ENCODE measurements at regions not wholly inside any gene's neighbourhood (a gene's known extent, or its start where the extent isn't known, plus 50 kb on each side); places are given as distances from the start of the nearest gene placed in this dataset.

- no peak overlapping the region for H2BK12ac ChIP-seq (ENCODE audit: insufficient read length, low read depth, low read length)
- no peak overlapping the region for H4K91ac ChIP-seq (ENCODE audit: insufficient read length, low read depth, low read length)
- peaks cover 3% of the 10 kb centered on the region; the same call in 1 of the 2 replicates for H3K4me1 ChIP-seq (ENCODE audit: insufficient read depth, low read length)
- H4K8ac ChIP-seq (replicated peaks; ENCODE audit: insufficient read length, low read depth, low read length): no peak overlapping the region
- Mint-ChIP-seq H3K36me3 (ENCODE audit: insufficient read depth in 1 of 3, low read depth in 3 of 3) (peaks cover 7 to 10% (median 8%) of the 10 kb centered on the region in 3 experiments), H3K9me3 (peaks cover 11 to 14% of the 10 kb centered on the region in 2 experiments), H3K27ac (no peak overlapping the region), H3K4me3 (no peak overlapping the region), H3K27me3 (ENCODE audit: low read depth) (peaks cover 7% of the 10 kb centered on the region; the same call in 1 of the 2 replicates), H3K4me1 (peaks cover 15 to 17% of the 10 kb centered on the region in 2 experiments)
- DNase-seq: no peak
- H3K23me2 ChIP-seq (ENCODE audit: insufficient read length, low read depth, low read length, poor library complexity, severe bottlenecking): no peaks in the 10 kb centered on the region
- no peaks in the 10 kb centered on the region for H4K20me1 ChIP-seq (ENCODE audit: control insufficient read depth, insufficient read depth, insufficient read length)
- no peak overlapping the region for H2AK5ac ChIP-seq (ENCODE audit: insufficient read length, low read length)
- H3K14ac ChIP-seq (ENCODE audit: insufficient read depth, low read length): no peak overlapping the region; the same call in 1 of the 2 replicates
- H3K79me2 ChIP-seq (ENCODE audit: insufficient read depth, low read length): no peaks in the 10 kb centered on the region
- no peak overlapping the region for H3K9ac ChIP-seq (ENCODE audit: extremely low read depth, insufficient read length, low read length)
- WGBS (ENCODE audit: extremely low coverage, insufficient read length, low lambda C conversion rate): no CpG with 5 or more reads among the region's 6 CpGs
- H3K27me3 ChIP-seq (ENCODE audit: insufficient read depth, low read length): no peaks in the 10 kb centered on the region
- TF ChIP-seq, protein P1, sequence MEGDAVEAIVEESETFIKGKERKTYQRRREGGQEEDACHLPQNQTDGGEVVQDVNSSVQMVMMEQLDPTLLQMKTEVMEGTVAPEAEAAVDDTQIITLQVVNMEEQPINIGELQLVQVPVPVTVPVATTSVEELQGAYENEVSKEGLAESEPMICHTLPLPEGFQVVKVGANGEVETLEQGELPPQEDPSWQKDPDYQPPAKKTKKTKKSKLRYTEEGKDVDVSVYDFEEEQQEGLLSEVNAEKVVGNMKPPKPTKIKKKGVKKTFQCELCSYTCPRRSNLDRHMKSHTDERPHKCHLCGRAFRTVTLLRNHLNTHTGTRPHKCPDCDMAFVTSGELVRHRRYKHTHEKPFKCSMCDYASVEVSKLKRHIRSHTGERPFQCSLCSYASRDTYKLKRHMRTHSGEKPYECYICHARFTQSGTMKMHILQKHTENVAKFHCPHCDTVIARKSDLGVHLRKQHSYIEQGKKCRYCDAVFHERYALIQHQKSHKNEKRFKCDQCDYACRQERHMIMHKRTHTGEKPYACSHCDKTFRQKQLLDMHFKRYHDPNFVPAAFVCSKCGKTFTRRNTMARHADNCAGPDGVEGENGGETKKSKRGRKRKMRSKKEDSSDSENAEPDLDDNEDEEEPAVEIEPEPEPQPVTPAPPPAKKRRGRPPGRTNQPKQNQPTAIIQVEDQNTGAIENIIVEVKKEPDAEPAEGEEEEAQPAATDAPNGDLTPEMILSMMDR (conservative IDR thresholded peaks at IDR 0.05): no peak
- H3K4me2 ChIP-seq (ENCODE audit: insufficient read depth, insufficient read length, low read length): no peak overlapping the region
- no peak overlapping the region for H3K56ac ChIP-seq (ENCODE audit: insufficient read length, low read depth, low read length)
- H2BK20ac ChIP-seq (ENCODE audit: low read depth, low read length, poor library complexity, severe bottlenecking): no peak overlapping the region
- no peak overlapping the region for H2BK15ac ChIP-seq (ENCODE audit: low read depth, low read length)
- H3K27ac ChIP-seq (ENCODE audit: insufficient read length, low read depth, low read length): no peak overlapping the region
- H2AFZ ChIP-seq (ENCODE audit: low read length): no peak overlapping the region
- H3K9me3 ChIP-seq (ENCODE audit: control insufficient read depth, low read depth, low read length): peaks cover 9% of the 10 kb centered on the region
- no peak overlapping the region for H3K23ac ChIP-seq (ENCODE audit: insufficient read length, low read depth, low read length)
- H2BK120ac ChIP-seq (ENCODE audit: low read depth, low read length, poor library complexity, severe bottlenecking): no peak overlapping the region
- no peak overlapping the region for H2BK5ac ChIP-seq (ENCODE audit: insufficient read length, low read length)
- H4K5ac ChIP-seq (ENCODE audit: insufficient read length, low read depth, low read length): no peak overlapping the region
- H3K79me1 ChIP-seq (ENCODE audit: insufficient read depth, low read depth, low read length, poor library complexity, severe bottlenecking): no peaks in the 10 kb centered on the region
- H3T11ph ChIP-seq (ENCODE audit: low read length): no peak overlapping the region
- no peak overlapping the region for H3K4ac ChIP-seq (ENCODE audit: low read depth, low read length)
- no peak overlapping the region for H3K18ac ChIP-seq (ENCODE audit: insufficient read length, low read depth, low read length)
Measured at GRCh38 chr16:85536073-85536410, 77.1 kb upstream of the GSE1 start.

Measured in H9 (cell line).